Umbilical cord (tissue), 1 donor: ENCODE measurements at regions not wholly inside any gene's neighbourhood (a gene's known extent, or its start where the extent isn't known, plus 50 kb on each side); places are given as distances from the start of the nearest gene placed in this dataset.

Source experiments
- DNase-seq: peaks from one replicate; pipeline ENCODE4 v3.0.0-alpha.2; 2015; ENCODE audit warnings: low spot score

DNA sequence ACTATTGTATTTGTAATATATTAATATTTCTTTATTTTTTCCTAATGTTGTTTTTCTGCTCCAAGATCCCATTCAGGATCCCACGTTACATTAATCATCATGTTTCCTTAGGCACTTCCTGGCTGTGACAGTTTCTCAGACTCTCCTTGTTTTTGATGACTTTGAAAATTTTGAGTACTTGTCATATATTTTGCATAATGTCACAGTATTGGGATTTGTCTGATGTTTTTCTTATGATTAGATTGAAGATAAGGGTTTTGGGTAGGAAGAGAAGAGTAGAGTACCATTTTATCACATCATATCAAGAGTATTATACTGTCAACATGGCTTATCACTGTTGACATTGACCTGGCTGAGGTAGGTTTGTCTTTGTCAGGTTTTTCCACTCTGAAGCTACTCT, 146.3 kb upstream of the TPK1 start:
- no peak for DNase-seq

DNA sequence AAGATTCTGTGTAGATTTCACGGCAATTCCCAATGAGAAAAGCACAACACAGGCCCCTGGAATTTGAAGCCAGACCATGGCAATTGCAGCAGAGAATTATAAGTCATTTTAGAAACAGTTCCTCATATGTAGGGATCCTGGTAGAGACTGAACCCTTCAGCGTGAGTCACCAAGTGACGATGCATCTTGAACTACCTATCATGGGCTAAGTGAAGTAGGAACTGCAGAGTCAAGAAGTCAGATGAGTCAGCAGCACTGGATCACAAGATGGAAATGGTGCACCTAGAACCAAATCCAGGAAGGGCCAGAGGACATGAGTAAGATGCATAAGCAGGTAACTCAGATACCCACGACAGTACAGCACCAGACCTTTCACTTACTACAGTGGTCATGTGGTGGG, 140.0 kb upstream of the TPK1 start:
- DNase-seq, result no peak

DNA sequence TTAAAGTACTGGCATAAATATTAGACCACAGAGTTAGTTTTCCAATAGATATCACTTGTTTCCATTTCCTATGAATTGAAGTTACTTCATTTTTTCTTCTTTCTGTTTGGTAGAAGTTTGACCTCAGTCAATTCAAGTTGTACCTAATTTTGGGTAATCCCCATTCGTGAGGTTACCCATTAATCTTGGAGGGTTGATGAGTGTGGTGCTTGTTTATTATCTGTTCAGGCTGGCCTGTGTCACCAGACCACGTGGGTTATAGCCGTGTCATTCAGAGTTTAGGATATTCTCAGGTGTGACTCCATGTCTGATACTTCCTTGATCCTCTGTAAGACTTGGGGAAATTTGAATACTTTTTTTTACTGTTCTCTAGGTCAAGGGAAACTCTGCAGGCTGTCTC, 133.9 kb upstream of the TPK1 start:
- DNase-seq, result no peak

DNA sequence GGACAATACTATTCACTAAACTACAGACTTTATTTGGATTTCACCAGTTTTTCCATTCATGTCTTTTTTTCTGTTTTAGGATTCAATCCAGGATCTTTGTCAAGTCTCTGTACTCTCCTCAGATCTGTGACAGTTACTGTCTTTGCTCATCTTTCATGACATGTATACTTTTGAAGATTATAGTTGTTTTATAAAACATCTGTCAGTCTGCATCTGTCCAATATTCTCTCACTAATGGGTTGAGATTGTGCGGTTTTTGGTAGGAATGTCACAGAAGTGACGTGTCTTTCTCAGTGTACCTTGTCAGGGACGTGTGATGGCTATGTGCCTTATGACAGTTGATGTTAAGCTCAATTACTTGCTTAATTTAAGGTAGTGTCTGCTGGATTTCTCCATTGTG, 124.9 kb upstream of the TPK1 start:
- no peak for DNase-seq

DNA sequence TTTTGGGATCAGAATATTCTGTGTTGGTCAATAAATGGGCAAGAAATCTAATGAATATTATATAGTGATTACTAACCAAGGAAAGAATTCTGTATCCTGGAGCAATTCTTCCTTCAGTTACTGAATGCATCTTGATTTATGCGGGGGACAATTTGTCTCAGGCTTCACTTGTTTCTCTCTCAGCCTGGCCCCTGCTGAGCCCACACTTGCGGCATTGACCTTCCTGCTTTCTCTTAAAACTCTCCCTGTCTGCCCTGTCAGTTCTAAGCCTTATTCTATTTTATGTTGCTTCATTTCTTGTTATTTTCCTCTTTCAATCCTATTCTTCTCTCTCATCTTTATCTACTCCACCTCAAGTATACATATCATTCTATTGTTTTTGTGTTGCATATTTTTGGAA, 122.1 kb upstream of the TPK1 start:
- DNase-seq, result no peak

DNA sequence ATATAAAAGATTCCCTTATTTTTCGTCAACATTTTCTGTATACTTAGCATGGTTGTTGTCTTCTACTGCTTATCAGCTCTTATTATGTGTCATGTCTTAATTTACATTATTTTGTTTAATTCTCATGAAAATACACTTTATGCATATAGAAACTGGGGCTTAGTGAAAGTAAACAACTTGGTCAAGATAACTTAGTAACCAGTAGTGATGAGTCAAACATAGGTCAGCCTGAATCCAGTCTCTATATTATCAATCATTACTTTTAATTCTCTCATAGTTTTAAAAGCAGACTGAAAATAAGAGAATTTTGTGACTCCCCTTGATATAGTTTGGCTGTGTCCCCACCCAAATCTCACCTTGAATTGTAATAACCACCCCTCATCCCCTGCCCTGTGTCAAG, 119.6 kb upstream of the TPK1 start:
- no peak for DNase-seq

DNA sequence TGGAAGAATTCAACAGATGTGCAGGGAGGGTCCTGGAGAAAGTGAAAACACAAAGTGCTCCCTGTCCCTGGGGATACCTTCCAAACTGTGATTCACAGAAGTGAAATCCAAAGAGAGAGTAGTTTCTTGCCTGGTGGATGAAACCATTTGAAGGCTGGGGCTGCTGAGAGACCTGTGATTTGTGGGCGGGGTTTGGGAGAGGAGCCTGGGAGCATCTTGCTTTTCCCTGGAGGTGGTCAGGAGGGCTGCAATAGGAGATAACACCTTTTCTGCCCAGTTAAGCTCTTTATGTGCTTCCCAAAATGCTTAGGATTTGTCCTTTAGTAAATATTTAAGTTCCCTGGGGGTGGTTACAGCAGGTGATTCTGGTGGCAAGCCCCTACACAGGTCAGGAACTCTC, 105.3 kb upstream of the TPK1 start:
- DNase-seq, result no peak

DNA sequence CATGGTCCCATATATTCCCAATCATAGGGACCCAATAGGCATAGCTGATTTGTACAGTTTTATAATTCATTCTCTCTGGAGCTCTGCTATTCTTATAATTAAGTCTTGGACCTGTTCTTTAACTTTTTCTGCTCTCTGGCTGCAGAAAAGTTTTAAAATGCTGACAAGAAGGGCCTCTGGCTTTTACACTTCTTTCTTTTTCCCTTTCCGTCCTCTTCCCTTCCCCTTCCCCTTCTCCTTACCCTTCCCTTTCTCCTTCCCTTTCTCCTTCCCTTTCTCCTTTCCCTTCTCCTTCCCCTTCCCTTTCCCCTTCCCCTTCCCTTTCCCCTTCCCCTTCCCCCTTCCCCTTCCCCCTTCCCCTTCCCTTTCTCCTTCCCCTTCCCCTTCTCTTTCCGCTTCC, 101.3 kb upstream of the TPK1 start:
- DNase-seq, result no peak

DNA sequence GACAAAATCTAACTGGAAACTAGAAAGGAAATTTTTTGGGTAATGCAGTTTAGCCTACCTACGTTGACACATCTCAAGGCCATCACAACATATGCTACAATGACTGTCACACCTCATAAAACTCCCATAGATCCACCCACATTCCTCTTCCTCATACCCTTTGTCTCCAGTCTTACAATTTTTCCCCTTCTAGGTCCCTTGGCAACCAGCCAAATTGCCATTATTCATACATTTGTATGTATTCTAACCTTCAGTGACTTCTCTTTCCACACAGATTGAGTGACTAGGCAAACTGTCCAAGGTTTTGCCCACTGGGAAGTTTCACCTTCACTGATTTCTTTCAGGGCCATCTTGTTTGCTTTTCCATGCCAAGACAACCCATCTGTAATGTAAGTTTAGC, 100.5 kb upstream of the TPK1 start:
- DNase-seq, result no peak

DNA sequence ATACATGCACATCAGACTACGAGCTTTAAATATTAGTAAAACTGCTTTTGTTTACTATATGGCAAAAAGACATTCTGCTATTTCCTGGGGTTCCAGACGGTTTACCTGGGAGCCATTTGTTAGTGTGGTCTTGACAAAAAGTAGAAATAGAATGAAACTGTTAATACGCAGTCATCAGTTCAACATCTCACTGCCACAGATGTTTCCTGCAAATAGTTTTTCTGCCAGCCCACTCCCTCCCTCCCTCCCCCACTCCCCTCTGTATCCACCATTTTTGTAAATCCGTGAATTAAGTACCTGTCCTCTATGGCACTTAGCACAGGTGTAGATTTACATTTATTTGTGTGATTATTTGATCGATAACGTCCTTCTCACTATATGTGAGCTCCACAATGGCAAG, 74.6 kb upstream of the TPK1 start:
- no peak for DNase-seq

DNA sequence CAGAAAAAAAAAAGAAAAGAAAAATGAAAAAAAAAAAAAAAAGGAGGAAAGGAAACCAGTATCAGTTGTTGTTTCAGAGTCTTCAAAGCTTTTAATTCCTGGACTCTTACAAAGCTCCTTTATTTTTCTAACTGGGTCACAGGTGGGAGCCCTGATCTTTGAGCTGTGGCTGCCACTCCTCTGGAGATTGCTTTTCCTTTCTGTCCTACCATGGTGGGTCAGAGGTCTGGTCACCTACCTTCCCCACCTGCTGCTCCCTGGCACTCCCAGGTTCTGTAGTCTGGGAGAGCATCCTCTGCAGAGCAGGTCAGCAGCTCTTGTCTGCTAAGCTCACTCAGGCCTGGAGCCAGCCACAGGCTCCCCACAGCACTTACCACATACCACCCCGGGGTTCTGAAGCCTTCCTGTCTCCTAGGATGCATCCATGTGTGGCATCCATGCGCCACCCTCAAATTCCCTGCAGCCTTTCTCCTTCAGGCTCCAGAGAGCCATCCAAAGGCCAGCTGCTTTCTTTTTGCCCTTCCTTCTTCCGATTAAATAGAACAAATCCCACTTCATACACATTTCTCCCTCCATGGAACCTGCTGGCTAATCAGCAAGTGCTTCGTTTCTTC, 73.2 kb upstream of the TPK1 start:
- DNase-seq, result no peak

DNA sequence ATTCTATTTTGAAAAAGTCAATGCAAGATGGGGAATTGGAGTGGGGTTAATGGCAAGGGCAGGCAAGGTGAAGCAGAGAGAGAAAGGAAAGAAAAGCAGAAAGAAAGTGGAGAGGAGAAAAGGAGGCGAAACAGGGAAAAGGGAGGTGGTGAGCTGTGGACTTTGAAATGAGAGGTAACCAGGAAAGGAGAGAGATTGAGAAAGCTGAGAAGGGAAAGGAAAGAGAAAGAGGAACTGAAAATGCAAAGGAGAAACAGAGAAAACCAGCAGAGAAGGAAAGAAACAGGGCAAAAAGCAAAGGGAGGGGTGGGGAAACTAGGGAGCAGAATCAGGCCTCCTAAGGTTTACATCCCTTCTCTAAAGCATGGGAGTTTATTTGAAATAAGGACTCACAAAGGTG, 72.5 kb upstream of the TPK1 start:
- DNase-seq, result no peak

DNA sequence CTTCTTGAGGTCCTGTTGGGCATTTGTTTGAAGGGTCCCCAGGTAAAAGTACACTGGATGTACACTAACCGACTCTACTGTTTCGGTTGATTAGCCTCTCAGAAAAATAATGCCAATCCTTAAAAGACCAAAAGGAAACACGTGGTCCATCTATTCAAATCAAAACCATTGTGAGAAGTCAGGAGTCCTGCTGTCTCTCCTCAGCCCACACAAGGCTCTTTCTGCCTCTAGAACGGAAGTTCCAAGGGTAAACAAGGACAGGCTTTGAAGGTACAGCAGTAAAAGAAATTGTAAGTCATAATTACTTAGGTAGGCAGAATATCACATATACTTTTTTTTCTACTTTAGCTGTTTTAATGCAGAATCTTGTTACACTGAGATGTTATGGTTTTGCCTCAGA, 71.7 kb upstream of the TPK1 start:
- no peak for DNase-seq

DNA sequence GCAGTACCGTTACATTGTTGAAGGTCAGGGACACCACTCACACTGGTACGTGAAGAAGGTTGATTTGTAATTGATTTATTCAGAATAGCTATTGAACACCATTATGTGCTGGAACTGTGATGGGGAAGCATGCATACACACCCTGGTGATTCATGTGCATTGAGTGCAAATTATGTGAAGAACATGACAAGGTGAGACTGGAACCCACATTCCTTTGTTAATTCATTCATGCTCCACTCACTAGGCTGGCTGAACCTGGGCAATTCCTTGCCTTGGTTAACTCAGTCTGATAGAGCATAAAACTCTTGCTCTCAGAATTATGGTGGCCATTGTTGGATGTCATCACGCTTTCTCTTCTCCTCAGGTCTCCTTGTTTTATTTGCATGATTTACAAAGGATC, 67.3 kb upstream of the TPK1 start:
- no peak for DNase-seq

DNA sequence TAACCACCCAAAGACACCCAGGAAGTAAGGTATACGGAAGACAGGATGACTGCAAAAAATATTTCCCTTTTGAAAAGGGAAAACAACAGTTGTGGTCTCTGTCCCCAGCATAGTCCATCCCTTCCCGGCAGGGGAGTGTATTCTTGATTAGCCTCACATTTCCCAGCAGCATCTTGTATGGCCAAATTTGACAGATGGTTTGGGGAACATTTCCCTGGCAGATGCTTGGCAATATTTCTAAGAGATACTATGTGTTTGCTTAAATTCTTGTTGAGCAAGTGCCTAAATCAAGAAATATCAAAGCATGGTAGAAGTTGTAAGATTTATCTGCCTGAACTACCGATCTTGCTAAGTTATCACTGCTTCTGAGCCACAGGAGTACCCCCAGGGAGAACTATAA, 56.9 kb upstream of the TPK1 start:
- no peak for DNase-seq
